IMR-90 (cell line): ENCODE measurements at regions not wholly inside any gene's neighbourhood (a gene's known extent, or its start where the extent isn't known, plus 50 kb on each side); places are given as distances from the start of the nearest gene placed in this dataset.

Source experiments
- ATAC-seq: fragments of 200-7000 bp; cut with Tn5 transposase; 2 replicates; pipeline ENCODE4 v1.9.1; 2020; ENCODE audit warnings: low read depth, mild to moderate bottlenecking, moderate library complexity
- BruUV-seq: library from RNA; stranded (reverse); fragments of 400-500 nt; replicated peaks from 2 replicates; lab custom pipeline; 2021; lab: Mats Ljungman, UMichigan
- CTCF ChIA-PET: fragments of 300-600 bp; formaldehyde crosslinking; extraction: SDS; loops from one replicate; lab custom pipeline; 2021; ENCODE audit warnings: antibody characterized with exemption; lab: Yijun Ruan, JAX
- POLR2A ChIA-PET: fragments of 300-600 bp; sonication (Branson Sonifier 250); formaldehyde crosslinking; loops from one replicate; lab custom pipeline; 2022; ENCODE audit warnings: antibody characterized with exemption; ENCODE audit not compliant: unreplicated experiment; lab: Charles Lee
- DNase-seq: peaks from one replicate; pipeline ENCODE4 v3.0.0; 2013
- H2AFZ ChIP-seq: replicated peaks from 2 replicates; pipeline ENCODE3; 2013; ENCODE audit warnings: low read length, mild to moderate bottlenecking; ENCODE audit not compliant: poor library complexity
- H2AK5ac ChIP-seq: 2 replicates; pipeline ENCODE4 v1.6.1; 2013; ENCODE audit warnings: low read depth, low read length, inconsistent platforms
- H2AK9ac ChIP-seq: replicated peaks from 2 replicates; pipeline ENCODE3; 2013; ENCODE audit warnings: mild to moderate bottlenecking, low read depth, low read length, moderate library complexity; ENCODE audit not compliant: poor library complexity
- H2BK120ac ChIP-seq: 2 replicates; pipeline ENCODE4 v1.6.1; 2013; ENCODE audit warnings: low read depth, low read length, inconsistent platforms
- H2BK15ac ChIP-seq: 3 replicates; pipeline ENCODE4 v1.6.1; 2013; ENCODE audit warnings: low read depth, low read length, inconsistent platforms
- H2BK20ac ChIP-seq: 2 replicates; pipeline ENCODE4 v1.6.1; 2013; ENCODE audit warnings: low read depth, mild to moderate bottlenecking, inconsistent platforms, low read length, moderate library complexity
- H2BK5ac ChIP-seq: 2 replicates; pipeline ENCODE4 v1.6.1; 2013; ENCODE audit warnings: mild to moderate bottlenecking, low read depth, low read length, inconsistent platforms; ENCODE audit not compliant: poor library complexity, severe bottlenecking
- H3K14ac ChIP-seq: replicated peaks from 2 replicates; pipeline ENCODE4 v1.6.1; 2013; ENCODE audit warnings: low read depth, low read length, inconsistent platforms
- H3K18ac ChIP-seq: 2 replicates; pipeline ENCODE4 v1.6.1; 2013; ENCODE audit warnings: low read depth, low read length, control low read depth
- H3K23ac ChIP-seq: 2 replicates; pipeline ENCODE4 v1.6.1; 2013; ENCODE audit warnings: low read depth, low read length, inconsistent platforms
- H3K27ac ChIP-seq: 2 replicates; pipeline ENCODE4 v1.5.1; 2013; ENCODE audit warnings: mild to moderate bottlenecking, control low read depth, low read length; ENCODE audit not compliant: insufficient read depth
- H3K27me3 ChIP-seq: 2 replicates; pipeline ENCODE4 v1.6.1; 2013; ENCODE audit warnings: low read length; ENCODE audit not compliant: control insufficient read depth, insufficient read depth
- H3K36me3 ChIP-seq: 2 replicates; pipeline ENCODE4 v1.6.1; 2013; ENCODE audit warnings: low read length, mixed read lengths; ENCODE audit not compliant: control insufficient read depth, insufficient read depth
- H3K4ac ChIP-seq: 2 replicates; pipeline ENCODE4 v1.6.1; 2013; ENCODE audit warnings: low read depth, low read length, inconsistent platforms
- H3K4me1 ChIP-seq: 2 replicates; pipeline ENCODE4 v1.6.1; 2013; ENCODE audit warnings: low read length, mixed read lengths; ENCODE audit not compliant: control insufficient read depth, insufficient read depth
- H3K4me2 ChIP-seq: 2 replicates; pipeline ENCODE4 v1.6.1; 2013; ENCODE audit warnings: low read depth, mild to moderate bottlenecking, control low read depth, low read length, moderate library complexity
- H3K4me3 ChIP-seq: 2 replicates; pipeline ENCODE4 v1.5.1; 2013; ENCODE audit warnings: low read depth, mild to moderate bottlenecking, control low read depth, low read length, moderate library complexity; ENCODE audit not compliant: insufficient read depth
- H3K56ac ChIP-seq: 2 replicates; pipeline ENCODE4 v1.6.1; 2013; ENCODE audit warnings: low read length, inconsistent platforms; ENCODE audit not compliant: insufficient read depth; ENCODE audit errors: extremely low read depth
- H3K79me1 ChIP-seq, 2 experiments: 2 replicates each; pipeline ENCODE4 v1.6.1; 2013; ENCODE audit warnings: low read length in 2 of 2, inconsistent platforms in 1 of 2, low read depth in 1 of 2
- H3K9ac ChIP-seq: 2 replicates; pipeline ENCODE4 v1.6.1; 2013; ENCODE audit warnings: low read depth, low read length, control low read depth
- H3K9me1 ChIP-seq: 2 replicates; pipeline ENCODE4 v1.6.1; 2013; ENCODE audit warnings: low read length, inconsistent platforms; ENCODE audit not compliant: insufficient read depth
- H3K9me3 ChIP-seq: 2 replicates; pipeline ENCODE4 v1.6.1; 2013; ENCODE audit warnings: low read length; ENCODE audit not compliant: control insufficient read depth, insufficient read depth
- H4K20me1 ChIP-seq: 2 replicates; pipeline ENCODE4 v1.6.1; 2013; ENCODE audit warnings: low read length, inconsistent platforms; ENCODE audit not compliant: insufficient read depth
- H4K5ac ChIP-seq: 2 replicates; pipeline ENCODE4 v1.6.1; 2013; ENCODE audit warnings: mild to moderate bottlenecking, low read depth, low read length, control low read depth
- H4K8ac ChIP-seq, 2 experiments: 2 replicates each; pipeline ENCODE4 v1.6.1; 2013; ENCODE audit warnings: low read depth in 2 of 2, low read length in 2 of 2, control low read depth in 1 of 2, inconsistent platforms in 1 of 2
- H4K91ac ChIP-seq: 2 replicates; pipeline ENCODE4 v1.6.1; 2013; ENCODE audit warnings: low read depth, low read length, inconsistent platforms; ENCODE audit not compliant: insufficient read depth
- BHLHE40 ChIP-seq: fragments of 150-350 bp; IDR thresholded peaks from 2 replicates; pipeline ENCODE4 v1.6.1; 2016; ENCODE audit warnings: mild to moderate bottlenecking, low read depth, low read length
- CEBPB ChIP-seq: IDR thresholded peaks from 2 replicates; pipeline ENCODE4 v1.6.1; 2012; ENCODE audit warnings: low read depth, low read length, improper control_type of control experiment
- CHD1 ChIP-seq: IDR thresholded peaks from 2 replicates; pipeline ENCODE4 v1.6.1; 2012; ENCODE audit warnings: low read depth, low read length, improper control_type of control experiment
- MAFK ChIP-seq: IDR thresholded peaks from 2 replicates; pipeline ENCODE4 v1.6.1; 2012; ENCODE audit warnings: low read depth, low read length, improper control_type of control experiment
- MAZ ChIP-seq: IDR thresholded peaks from 2 replicates; pipeline ENCODE4 v1.6.1; 2012; ENCODE audit warnings: low read depth, mild to moderate bottlenecking, low read length, improper control_type of control experiment, moderate library complexity, borderline replicate concordance
- MXI1 ChIP-seq: IDR thresholded peaks from 2 replicates; pipeline ENCODE4 v1.6.1; 2012; ENCODE audit warnings: low read depth, mild to moderate bottlenecking, low read length, moderate library complexity, borderline replicate concordance
- NFE2L2 ChIP-seq: fragments of 150-350 bp; IDR thresholded peaks from 2 replicates; pipeline ENCODE4 v1.6.1; 2016; ENCODE audit warnings: low read depth, mild to moderate bottlenecking, low read length
- RAD21 ChIP-seq: IDR thresholded peaks from 2 replicates; pipeline ENCODE4 v1.6.1; 2012; ENCODE audit warnings: low read length, improper control_type of control experiment
- RCOR1 ChIP-seq: IDR thresholded peaks from 2 replicates; pipeline ENCODE4 v1.6.1; 2012; ENCODE audit warnings: mild to moderate bottlenecking, low read length, improper control_type of control experiment; ENCODE audit not compliant: insufficient replicate concordance
- SMC3 ChIP-seq: fragments of 150-350 bp; IDR thresholded peaks from 2 replicates; pipeline ENCODE4 v1.6.1; 2016; ENCODE audit warnings: low read depth, mild to moderate bottlenecking, antibody characterized with exemption, low read length, moderate library complexity
- dilution Hi-C: fragments of 300-500 bp; cut with HindIII; formaldehyde crosslinking; loops from one replicate; pipeline ENCODE4 v1.14.3; 2018; ENCODE audit warnings: low sequenced_read_pairs; ENCODE audit not compliant: unreplicated experiment
- in situ Hi-C: fragments of 300-500 bp; cut with MboI; formaldehyde crosslinking; loops from 3 replicates; pipeline ENCODE4 v1.14.3; 2019; ENCODE audit warnings: low sequenced_read_pairs, inconsistent platforms, mixed read lengths
- intact Hi-C: fragments of 100-400 bp; cut with micrococcal nuclease; formaldehyde crosslinking; loops from 2 replicates; pipeline ENCODE4 v1.10.0; 2022
- TF ChIP-seq, protein P1 (sequence below): fragments of 150-350 bp; IDR thresholded peaks from 2 replicates; pipeline ENCODE4 v1.6.1; 2016; ENCODE audit warnings: low read depth, mild to moderate bottlenecking, low read length, moderate library complexity, borderline replicate concordance

DNA sequence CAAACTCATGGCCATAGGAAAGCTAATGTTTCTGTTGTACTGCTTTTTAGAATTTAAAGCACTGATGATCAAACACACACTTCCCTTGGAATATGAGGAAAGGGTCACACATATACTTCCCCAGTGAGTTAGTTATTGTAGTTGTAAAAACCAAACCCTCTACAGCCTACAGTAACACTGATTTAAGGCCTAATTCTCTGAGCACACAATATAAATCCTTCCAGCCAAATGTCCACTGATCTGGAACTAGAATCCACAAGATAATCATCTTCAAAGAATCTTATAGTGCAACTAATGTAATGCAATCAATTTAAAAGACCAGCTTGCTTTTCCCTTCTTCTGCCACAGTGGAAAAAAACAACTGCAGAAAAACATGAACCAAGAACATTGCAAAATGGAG, 219.3 kb downstream of the CAAP1 start:
- CTCF ChIA-PET = no interaction called here

More for the DNA sequence above, 219.3 kb downstream of the CAAP1 start:
- DNase-seq (no peak), ATAC-seq (no peak)
- no peaks in the 10 kb centered on the region for H3K27me3 ChIP-seq
- no peaks in the 10 kb centered on the region for H3K4me1 ChIP-seq
- H2AK5ac ChIP-seq = no peak overlapping the region
- in situ Hi-C loops (no loop called here), intact Hi-C loops (no loop called here), dilution Hi-C loops (no loop called here)
- H3K18ac ChIP-seq = no peak overlapping the region
- no peak overlapping the region for H3K56ac ChIP-seq
- H2AFZ ChIP-seq = no peak overlapping the region
- no peaks in the 10 kb centered on the region for H3K9me1 ChIP-seq
- H3K4me3 ChIP-seq = no peak overlapping the region
- POLR2A ChIA-PET = no interaction called here
- no peaks in the 10 kb centered on the region for H3K79me1 ChIP-seq
- no peak overlapping the region for H2AK9ac ChIP-seq
- H4K8ac ChIP-seq = no peak overlapping the region
- H2BK20ac ChIP-seq = no peak overlapping the region
- H2BK15ac ChIP-seq = no peak overlapping the region
- H4K91ac ChIP-seq = no peak overlapping the region
- H3K27ac ChIP-seq = no peak overlapping the region
- no peaks in the 10 kb centered on the region for H3K9me3 ChIP-seq
- H3K14ac ChIP-seq = no peak overlapping the region
- H4K20me1 ChIP-seq = no peaks in the 10 kb centered on the region
- no peak overlapping the region for H3K9ac ChIP-seq
- TF ChIP-seq BHLHE40 = no peak
- TF ChIP-seq MAZ = no peak
- no peak for TF ChIP-seq RCOR1
- TF ChIP-seq, protein P1, sequence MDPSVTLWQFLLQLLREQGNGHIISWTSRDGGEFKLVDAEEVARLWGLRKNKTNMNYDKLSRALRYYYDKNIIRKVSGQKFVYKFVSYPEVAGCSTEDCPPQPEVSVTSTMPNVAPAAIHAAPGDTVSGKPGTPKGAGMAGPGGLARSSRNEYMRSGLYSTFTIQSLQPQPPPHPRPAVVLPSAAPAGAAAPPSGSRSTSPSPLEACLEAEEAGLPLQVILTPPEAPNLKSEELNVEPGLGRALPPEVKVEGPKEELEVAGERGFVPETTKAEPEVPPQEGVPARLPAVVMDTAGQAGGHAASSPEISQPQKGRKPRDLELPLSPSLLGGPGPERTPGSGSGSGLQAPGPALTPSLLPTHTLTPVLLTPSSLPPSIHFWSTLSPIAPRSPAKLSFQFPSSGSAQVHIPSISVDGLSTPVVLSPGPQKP = no peak
- TF ChIP-seq MAFK = no peak
- no peak for TF ChIP-seq RAD21
- no peak for TF ChIP-seq SMC3
- TF ChIP-seq NFE2L2 = no peak
- TF ChIP-seq MXI1 = no peak
- no peak for TF ChIP-seq CEBPB
- TF ChIP-seq CHD1 = no peak
- no peaks in the 10 kb centered on the region for H3K36me3 ChIP-seq
- H3K23ac ChIP-seq = no peak overlapping the region
- no peak overlapping the region for H4K5ac ChIP-seq
- no peak overlapping the region for H2BK5ac ChIP-seq
- no peak overlapping the region for H2BK120ac ChIP-seq
- no peak overlapping the region for H3K4me2 ChIP-seq
- no TSS peak for BruUV-seq
- H3K4ac ChIP-seq = no peak overlapping the region
